NCI-H2196 (cell line): ENCODE measurements at regions not wholly inside any gene's neighbourhood (a gene's known extent, or its start where the extent isn't known, plus 50 kb on each side); places are given as distances from the start of the nearest gene placed in this dataset.

ENCODE experiments used
- DNase-seq: peaks from one replicate; lab custom pipeline; 2025; ENCODE audit not compliant: unreplicated experiment; lab: John Stamatoyannopoulos, UW

DNA sequence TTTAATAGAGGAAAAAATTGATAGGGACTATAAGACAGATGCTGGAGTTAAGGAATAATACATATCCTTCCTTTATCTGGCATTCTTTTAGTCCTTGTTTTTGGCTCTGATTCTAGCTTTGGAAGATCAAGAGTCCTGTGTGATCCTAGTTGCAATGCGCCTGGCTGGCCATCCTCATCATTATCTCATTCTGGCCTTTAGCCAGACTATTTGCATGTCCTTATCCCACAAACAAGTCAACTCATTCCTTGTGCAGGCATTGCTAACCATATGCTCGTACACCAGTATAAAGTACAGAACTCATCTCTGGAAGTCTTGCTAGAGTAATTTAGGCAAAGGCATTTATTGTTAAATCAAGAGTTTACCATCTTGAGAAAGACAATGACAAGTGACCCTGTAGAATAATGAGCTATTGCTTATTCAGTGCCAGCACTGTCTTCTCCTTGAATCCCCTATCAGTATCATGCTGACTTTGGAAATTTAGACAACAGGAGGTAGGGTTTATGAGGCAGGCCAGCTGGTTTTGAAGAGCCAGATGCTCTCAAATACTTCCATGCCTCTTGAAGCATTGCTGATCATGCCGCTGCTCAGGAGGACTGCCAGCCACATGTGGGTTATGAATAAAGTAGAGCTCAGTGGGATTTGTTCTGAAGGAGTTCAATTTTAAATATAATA is 1730.3 kb upstream of the TENM3 start:
- DNase-seq: no peak

DNA sequence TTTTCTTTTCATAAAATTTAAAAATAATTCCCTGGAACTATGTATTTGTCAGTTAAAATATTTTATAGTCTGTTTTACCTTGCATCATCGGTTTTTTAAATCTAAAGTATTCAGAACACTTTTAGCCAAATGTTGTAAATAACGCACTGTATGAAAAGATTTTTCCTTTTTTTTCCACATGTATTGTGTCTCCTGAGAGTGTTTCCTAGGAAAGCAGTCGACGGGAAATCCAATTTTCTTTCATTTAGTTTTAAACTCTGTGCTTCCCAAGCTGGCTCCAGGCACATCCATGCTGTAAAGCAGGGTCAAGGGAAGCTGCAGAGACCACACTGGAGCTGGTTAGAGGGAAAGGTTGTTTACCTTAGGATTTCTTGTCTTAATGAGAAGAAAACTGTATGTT is 1724.3 kb upstream of the TENM3 start:
- no peak for DNase-seq

DNA sequence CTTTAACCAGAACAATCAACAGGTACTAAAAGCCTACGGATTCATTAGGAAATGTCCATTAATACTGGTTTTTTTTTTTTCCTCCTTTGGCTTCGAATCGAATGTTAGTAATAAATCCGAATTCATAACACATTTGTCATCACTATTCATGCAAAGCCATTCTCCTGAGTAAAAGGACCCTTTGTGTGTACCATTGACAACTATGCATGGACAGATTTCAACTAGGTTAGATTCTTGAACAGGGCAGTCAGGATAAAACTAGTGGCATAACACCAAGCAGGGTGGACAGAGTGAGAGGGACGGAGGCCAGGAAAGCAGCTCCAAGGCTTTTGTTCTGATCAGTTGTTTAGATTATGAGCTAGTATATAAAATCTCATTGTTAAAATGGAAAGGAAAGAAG is 1722.0 kb upstream of the TENM3 start:
- no peak for DNase-seq

DNA sequence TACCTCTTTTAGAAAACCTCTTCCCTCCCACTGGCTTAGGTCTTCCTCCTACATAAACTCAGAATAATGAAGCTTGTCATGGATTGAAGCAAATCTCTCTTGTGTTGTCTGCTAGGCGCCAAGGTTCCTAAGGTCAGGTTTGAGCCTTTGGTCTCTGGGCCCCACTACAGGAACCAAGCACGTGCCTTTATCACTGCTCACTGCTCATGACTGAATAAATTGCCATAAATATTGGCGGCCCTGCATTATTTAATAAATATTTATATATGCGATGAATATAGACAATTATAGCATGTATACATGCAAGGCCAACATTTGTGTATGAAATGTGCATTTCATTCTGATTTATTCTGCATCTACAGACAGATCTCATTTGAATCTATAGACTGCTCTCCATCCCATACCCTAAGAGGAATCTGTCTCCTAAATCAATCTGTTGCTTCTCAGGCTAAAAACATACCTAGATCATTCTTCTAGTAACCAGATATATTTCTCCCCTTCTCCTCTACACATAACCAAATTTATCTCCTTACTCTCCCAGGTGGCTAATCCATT is 1717.6 kb upstream of the TENM3 start:
- DNase-seq: no peak

DNA sequence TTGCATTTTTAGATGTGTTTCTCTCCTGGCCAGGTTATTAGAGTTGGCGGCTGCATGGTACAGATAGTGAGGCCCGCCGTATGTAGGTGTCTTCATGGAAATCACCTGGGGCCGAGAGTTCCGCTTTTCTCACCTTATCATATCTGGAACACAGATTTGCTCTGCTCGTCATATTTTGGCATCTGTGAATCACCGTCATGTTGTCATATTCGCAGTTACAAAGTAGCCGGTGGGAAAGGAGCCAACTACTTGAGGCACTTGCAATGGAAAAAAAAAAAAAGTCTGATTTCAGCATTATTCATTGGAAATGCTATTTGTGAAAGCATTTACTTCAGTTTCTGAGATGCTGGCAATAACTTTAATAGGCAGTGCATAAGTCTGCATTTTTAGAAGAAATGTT is 1715.2 kb upstream of the TENM3 start:
- no peak for DNase-seq

DNA sequence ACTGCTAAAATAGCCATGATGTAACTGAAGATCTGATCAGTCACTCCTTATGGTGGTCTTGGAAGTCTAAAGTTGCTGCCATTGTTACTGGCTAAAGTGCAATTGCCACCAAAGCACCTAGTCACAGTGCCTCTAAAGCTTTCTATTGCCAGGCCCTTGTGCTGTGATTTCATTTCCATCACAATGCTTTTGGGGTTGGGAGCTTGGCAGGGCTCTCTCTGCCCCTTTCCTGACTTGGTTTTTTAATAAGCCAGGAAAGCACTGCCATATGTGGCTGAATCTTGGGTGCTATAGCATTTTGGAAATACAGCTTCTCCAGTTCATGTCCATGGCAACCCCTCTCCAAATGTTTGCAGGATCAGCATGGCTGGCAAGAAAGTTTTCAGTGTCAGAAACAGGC is 1712.4 kb upstream of the TENM3 start:
- DNase-seq: no peak

DNA sequence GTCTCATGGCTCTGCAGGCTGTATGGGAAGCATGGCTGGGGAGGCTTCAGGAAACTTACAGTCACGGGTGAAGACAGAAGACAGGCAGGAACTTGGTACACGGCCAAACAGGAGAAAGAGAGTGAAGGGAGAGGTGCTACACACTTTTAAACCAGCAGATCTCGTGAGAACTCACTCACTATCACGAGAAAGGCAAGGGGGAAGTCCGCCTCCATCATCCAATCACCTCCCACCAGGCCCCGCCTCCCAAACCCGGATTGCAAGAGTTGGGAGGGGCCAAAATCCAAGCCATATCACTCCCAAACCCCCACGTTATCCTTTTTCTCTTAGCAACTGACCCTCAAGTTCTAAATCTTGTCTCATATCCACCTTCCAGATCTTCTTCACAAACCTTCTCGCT is 1710.5 kb upstream of the TENM3 start:
- no peak for DNase-seq

DNA sequence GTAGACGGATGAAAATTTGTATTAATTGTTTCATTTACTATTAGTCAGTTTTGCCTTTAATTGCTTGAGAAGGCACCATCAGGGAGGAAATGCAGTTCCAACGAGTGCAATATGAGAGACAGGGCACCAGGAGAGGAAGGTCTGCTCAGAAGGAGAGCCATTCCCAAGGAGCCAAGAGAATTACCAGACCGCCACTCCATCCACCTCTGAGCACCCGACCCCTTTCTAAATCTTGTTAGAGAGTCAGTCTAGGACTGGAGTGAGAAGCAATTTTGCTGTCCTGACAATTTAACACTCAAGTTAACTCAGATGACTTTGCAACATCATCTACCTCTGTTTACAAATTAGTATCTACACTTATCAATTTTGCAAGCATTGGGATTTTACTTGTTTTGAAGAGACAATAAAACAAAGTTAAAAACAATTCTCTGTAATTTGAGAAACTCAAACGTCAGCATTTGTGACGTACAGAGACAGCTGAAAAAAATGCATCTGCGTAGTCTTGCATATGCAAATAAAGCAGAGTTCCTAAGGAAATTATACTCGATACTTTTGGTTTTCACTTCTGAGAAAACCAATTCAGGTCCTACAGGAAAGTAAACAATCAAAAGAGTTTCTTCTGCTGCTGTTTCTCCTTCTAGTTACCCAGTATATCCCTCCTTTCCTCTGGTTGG is 1704.7 kb upstream of the TENM3 start:
- no peak for DNase-seq

DNA sequence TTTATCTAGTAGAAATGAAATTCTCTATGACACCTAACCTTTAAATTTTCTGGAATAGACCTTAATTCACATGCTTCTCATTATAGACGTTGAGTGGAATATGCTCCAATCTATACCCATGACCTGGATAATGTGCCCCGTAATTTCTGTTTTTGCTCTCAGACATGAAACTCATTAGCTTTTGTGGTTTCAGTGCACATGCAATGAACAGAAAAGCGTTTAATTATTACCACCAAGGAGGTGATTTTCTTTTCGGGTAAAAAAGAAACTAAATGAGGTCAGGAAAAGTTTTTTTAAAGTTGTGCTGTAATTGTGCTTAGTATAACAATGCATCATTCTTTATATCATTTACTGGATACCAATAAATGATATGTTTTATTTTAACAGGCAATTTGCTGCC is 1703.9 kb upstream of the TENM3 start:
- no peak for DNase-seq

DNA sequence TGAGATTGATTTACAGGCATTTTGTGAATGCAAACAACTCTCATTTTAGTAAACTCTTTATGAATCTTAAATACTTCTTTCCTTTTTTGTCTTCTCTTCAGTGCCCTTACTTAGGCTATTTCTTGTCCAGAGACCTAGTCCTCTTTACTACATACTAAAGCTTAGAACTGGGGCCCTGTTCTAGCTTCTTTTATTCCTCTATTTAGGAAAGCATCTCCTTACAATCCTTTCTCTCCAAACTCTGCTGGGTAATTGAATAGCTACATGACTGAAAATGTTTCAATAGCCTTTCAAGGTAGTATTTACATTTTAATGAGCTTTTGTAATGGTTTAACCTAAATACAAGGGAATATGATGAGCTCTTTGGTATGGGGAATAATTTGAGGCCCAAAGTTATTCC is 1701.5 kb upstream of the TENM3 start:
- no peak for DNase-seq

DNA sequence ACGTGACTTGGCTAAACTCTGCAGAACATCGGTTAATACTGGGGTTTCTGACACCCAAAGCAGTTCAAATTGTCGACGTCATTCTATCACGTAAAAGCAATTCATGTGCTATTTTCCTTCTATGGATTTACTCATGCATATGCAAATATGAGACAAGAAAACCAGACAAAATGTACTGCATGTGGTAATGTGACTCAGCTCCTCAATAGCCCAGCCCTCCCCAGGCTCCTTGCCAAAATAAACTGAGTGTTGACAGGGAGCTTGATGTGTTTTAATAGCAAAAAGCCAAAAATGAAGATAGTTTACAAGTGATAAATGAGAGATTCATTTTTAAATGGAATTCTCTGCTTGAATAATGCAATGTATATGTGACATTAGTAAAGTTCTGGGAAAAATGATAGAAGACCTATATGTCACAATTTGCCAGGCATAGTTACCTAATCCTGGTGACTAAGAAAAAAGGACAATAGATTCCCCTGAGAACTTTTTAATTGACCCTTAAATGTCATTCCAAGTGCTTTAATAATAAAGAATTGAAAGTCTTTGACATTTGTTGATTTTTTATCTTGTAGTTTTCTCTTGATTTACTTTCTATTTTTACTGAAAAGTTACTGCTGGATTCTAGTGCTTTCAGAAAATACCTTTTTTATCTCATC is 1700.6 kb upstream of the TENM3 start:
- no peak for DNase-seq

DNA sequence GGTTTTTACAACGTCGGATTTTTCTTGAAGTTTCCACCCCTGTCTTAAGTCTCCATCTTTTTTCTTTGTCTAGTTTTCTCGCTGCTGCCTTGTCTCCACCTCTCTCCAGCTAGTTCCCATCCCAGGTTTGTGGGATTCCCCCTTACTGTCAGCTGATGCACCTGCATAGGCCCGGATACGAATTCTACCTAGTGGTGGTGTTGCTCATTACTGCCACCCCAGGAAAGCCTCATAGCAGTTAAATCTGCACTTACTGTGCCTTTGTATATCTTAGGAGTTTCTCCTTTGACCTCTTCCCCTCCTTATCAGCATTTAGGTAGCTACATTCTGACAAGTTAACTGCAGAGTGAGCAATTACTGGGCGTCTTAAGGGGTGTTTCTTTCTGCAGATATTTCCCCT is 1693.1 kb upstream of the TENM3 start:
- DNase-seq: no peak

DNA sequence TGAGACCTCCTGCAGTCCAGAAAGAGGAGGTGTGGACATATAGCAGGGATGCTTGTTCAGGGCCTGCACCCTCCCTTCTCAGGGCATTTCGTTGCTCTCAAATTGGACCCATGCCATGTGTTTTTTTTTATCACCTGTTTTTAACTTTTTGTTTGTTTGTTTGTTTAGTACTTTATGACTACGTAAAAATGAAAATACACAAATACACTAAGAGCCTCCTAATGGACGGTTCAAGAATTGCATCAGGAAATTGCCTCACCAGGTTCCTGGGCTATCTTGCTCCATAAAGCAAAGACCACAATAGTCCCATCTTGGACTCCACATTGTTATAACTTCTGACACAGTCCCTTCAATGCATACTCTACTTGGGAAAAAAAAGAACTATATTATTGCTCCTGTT is 1685.9 kb upstream of the TENM3 start:
- no peak for DNase-seq

DNA sequence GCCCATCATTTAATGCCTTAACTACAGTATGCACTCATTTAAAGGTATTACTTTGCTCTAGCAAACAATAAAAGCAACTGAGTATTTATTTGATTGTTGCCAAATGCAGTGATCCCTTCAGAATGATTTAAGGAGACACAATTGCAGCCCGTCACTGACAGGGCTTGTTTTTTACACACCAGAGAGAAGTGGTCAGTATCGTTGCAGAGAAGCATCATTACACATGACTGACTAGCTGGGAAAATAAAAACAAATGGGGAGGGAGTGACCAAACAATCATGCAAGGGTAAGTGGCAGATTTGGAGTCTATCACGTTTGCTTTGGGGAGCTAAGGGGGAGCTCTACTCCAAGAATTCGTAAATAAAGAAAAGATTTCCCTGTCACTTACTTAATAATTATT is 1685.3 kb upstream of the TENM3 start:
- DNase-seq: no peak

DNA sequence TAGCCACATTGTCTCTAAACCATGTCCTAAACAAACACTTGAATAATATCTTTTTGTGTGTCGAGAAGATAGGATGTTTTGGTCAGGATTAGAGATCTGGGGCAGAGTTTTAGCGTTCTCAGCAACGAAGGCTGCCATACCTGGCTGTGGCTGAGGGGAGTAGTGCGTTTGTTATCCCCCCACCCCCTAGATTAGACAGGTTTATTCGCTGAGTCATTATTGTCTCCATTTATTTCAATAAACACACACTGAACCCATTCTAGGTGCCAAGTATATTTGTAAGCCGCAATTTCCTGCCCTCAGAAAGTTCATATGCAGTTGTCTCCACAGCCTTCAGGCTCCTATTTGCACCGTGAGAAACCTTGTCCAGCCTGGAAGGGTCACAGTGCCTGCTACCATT is 1684.8 kb upstream of the TENM3 start:
- no peak for DNase-seq

DNA sequence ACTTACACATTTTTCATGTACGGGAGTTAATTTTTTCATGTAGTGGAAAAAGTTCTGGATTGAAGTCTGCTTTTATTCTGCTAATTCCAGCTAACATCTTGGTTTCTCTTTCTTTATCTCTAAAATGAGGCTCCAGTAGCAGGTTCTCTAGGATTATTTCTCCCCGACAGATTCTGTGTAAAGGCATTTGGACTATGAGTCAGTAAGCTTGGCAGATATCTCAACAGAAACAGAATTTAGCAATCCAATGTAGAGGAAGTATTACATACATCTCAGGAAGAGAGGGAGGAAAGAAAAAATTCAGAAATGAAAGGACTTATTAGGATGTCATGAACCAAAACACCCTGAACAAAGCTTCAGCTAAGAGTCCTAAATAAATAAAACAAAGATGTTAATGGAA is 1682.3 kb upstream of the TENM3 start:
- no peak for DNase-seq

DNA sequence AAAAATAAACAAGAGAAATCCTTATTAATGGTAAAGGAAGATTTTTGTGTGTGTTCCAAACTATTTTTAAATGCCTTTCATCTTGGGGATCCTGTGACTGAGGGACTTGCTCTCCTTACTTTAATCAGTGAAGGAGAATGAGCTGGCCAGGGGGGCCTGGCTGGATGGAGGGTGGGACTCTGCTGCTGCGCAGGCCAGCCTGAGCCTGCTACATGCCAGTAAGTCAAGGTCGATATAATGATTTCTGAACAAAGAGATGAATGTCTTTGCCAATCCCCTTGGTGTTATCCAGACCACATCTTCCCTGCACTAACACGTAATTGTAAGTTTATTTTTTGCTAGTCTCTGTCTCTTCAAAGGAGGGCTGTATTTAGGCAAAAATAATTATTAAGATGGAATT is 1679.2 kb upstream of the TENM3 start:
- DNase-seq: no peak

DNA sequence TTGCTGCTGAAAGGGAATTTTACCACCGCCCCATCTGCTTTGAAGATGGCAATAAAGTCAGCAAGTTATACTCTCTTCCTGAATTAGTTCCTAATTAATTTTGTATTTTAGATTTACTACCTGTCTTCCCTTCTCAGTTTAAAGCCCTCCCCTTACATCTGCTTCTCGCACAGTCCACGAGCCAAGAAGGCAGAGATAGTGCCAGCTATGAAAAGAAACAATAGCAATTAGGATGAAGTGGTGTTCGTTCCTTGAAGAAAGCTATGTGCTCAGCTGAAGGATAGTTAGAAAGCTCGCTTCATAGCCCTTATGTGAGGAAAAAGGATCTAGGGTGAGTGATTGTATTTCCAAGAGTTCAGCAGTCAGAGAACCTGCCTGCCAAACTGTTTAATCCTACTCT is 1678.8 kb upstream of the TENM3 start:
- DNase-seq: no peak

DNA sequence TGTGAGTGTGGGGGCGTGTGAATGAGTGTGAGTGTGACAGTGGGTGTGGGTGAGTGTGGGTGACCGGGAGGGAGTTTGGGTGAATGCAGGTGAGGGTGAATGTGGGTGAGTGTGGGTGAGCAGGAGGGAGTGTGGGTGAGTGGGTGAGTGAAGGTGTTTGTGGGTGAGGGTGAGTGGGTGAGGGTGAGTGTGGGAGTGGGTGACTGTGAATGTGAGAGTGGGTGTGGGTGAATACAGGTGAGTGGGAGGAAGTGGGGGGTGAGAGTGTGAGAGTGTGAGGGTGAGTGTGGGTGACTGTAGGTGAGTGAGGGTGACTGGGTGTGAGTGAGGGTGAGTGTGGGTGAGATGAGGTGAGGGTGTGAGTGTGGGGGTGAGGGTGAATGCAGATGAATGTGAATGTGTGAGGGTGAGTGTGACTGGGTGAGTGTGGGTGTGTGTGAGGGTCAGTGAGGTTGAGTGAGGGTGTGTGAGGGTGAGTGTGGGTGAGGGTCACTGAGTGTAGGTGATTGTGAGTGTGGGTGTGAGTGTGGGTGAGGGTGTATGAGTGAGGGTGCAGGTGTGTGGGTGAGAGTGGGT is 1677.3 kb upstream of the TENM3 start:
- DNase-seq: no peak

DNA sequence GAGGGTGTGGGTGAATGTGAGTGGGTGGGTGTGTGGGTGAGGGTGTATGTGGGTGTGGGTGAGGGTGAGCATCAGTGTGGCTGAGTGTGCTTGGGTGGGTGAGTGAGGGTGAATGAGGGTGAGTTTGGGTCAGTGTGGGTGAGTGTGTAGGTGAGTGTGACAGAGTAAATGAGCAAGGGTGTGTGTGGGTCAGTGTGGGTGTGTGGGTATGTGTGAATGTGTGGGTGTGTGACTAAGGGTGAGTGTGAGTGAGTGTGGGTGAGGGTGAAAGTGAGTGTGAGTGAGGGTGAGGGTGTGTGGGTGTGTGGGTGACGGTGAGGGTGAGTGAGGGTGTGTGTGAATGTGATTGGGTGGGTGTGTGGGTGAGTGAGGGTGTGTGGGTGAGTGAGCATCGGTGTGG is 1676.7 kb upstream of the TENM3 start:
- no peak for DNase-seq

DNA sequence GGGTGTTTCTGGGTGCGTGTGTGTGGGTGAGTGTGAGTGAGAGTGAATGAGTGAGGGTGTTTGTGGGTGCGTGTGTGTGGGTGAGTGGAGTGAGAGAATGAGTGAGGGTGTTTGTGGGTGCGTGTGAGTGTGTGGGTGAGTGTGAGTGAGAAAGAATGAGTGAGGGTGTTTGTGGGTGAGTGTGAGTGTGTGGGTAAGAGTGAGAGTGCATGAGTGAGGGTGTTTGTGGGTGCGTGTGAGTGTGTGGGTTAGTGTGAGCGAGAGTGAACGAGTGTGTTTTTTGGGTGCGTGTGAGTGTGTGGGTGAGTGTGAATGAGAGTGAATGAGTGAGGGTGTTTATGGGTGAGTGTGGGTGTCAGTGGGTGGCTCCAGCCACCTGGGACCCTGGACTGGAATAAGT is 1676.1 kb upstream of the TENM3 start:
- no peak for DNase-seq

DNA sequence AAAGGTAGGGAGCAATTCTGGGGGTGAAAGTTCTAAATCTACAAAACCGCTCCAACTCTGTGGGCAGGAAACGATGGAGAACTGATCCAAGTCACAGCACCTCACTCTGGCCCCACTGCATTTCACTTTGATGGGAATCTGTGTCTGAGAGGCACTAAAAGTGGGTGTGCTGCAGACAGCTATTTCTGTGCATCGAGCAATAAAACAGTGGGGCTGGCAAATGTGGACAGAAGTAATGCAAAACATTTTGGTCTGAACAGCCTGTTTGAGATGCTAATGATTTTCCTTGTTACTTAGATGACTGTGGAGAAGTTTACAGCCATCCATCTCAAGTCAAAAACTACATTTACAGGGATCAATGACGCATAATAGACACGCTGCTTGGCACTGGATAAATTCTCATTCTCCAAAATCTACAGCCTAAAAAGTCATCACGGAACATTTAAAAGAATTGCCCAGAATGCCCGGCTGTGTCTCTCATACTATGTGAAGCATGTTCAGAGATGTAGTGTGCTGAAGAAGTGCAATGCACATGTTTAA is 1671.6 kb upstream of the TENM3 start:
- no peak for DNase-seq
